Right forelimb (tissue), 1 donor: ENCODE measurements at regions not wholly inside any gene's neighbourhood (a gene's known extent, or its start where the extent isn't known, plus 50 kb on each side); places are given as distances from the start of the nearest gene placed in this dataset.

ENCODE experiments used
- DNase-seq: peaks from one replicate; pipeline ENCODE4 v3.0.0-alpha.2; 2018

DNA sequence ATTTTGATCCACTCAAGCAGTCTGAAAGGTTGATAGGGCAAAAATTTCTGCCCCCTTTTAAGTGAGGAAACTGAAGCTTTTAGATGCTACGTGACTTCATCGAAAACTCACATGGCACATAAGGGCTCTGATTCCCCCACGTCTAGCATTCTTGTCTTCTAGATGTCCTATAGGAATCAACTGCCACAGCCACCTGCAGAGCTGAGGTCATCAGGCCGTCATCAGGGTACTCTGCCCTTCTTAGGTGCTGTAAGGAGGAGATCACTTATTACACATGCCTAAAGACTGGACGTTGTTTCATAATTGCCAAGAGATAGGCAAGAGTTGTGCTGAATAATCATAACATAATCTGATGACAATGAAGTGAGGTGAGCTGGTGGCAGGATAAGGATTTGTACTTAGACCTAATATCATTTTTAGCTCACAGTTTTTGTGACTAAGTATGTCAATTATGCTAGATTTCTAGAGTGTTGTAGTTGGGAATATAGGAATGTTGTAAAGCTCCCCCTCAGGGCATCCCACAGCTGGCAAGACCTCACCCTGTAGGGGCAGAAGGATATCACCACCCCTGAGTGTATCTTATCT, 349.4 kb downstream of the METTL15 start:
- no peak for DNase-seq

DNA sequence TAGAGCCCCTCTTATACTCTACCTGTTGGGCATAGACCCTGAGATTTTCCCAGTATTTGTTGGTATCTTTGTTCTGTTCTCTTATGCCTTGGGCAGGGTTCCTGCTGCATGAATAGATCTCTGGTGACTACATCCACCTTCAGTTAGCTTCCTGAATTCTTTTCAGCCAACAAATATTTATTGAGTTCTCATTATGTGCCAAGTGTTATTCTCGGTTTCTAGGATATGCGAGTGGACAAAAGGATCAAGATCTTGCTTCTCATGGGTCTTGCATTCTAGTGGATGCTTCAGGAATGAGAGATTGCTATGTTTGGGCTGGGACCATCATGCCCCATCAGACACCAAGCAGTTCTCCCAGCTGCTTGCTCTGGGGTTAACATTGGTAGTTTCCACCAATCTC, 340.0 kb downstream of the METTL15 start:
- DNase-seq = no peak

DNA sequence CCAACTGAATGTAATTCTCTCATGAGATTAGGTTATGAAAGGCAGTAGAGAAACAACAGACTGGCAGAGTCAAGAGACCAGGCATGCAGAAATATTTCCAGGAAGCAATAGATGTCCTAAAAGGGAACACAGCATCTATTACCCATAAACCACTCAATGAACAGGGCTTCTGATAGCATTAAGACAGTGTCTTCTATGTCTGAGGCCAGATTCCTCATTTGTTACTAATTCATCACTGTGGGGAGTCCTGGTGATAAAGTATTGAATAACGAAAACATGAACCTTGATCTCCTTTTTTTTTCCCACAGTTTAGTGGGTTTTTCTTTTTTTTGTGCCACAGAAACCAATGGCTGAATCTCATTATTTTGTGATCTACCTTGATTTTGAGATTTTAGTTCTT, 339.0 kb downstream of the METTL15 start:
- DNase-seq = no peak

DNA sequence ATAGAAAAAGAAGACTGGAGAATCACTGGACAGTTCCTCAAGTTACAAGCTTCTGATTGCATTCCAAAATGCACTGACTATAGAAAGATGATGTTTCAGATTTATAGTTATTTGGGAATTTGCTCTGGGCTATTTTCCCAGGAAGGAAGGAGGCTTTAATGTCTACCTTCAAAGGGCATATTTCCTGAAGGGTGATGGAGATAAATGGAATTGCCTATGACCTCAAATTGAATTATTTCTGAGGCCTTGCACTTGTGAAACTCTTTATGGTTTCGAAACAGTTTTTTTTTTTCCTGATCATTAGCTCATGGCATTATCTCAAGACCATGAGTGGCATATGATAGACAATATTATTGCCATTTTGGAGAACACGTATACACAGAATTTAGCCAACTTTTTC, 333.9 kb downstream of the METTL15 start:
- DNase-seq = no peak

DNA sequence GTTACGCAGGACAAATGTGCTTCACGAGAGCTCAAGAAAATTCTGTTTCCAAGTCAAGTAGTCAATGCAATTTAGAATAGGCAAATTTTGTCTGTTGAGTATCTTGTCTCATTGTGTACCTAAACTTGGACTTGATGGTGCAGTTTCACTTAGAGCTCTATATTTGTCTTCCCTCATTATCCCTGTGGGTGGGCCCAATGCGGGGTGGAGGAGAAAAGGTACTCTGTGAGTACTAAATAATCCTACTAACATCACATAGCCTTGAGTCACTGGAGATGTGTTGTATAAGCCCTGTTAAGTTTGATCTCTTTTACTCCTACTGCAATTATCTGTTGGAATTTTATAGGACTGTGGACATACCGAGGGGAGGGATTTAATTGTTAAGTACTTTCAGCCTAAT, 331.2 kb downstream of the METTL15 start:
- no peak for DNase-seq

DNA sequence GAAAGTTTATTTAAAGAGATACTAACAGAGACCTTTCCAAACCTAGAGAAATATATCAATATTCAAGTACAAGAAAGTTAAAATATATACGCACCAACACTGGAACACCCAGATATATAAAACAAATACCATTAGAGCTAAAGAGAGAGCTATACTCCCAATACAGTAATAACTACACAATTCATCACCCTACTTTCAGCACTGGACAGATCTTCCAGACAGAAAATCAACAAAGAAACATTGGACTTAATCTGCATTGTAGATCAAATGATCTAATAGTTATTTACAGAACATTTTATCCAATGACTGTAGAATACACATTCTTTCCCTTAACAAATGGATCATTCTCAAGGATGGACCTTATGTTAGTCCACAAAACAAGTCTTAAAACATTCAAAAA, 311.9 kb downstream of the METTL15 start:
- DNase-seq = no peak

DNA sequence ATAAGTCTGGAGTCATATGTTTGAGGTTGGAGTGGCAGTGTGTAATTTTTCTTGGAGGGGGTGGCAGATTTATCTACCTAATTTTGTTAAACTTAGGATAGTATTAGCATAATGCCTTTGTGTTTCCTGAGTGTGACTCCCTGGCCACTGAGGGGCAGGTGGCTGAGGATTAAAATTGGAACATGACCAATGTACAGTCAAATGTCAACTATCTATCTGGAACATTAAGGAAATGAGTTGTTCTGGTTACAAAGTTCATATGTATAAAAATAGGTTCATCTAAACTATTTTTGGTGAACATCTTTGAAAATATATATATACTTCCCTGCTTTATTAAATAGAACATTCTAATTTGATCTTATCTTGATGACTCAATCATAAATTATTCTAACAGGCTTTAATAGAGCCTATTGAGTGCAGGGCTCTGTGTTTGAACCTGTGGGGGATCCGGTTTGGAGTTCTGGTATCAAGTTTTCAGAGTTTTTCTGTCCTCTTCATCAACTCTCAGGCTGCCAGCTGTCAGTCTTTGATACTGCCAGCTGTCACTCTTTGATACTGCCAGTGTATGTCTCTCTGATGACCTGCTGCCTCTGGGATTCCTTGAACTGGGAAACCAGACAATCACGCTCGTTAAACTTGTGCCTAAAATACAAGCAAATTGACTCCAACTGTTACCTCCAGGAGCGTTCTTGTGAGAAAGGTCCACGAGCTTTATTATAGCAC, 309.6 kb downstream of the METTL15 start:
- DNase-seq = no peak

DNA sequence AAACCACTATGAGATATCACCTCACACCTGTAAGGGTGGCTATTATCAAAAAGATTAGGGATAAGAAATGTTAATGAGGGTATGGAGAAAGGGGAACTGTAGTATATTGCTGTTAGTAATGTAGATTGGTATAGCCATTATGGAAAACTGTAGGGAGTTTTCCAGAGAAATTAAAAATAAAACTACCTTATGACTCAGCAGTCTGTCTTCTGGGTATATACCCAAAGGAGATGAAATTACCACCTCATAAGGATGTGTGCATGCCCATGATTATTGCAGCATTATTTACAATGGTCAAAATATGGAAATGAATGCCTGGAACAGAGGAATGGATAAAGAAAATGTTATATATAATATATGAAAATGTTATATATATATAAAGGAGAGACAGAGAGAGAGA, 303.8 kb downstream of the METTL15 start:
- no peak for DNase-seq

DNA sequence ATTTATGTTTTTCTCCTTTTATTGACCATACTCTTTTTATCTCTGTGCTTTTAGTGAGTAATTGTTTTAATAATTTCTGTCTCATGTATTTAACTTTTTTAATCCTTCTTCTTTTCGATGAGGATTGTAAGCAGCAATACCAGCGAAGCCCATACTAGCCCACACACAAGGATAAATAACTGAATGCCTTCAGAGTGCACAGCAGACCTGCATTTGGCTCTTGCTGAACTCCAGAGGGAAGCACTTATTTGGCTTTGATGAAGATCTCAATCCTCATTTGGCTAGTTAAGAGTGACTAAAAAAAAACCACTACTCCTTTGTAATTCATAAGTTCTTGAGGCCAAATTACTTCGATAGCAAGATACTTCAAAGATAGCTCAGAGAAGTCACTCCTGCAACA, 293.3 kb downstream of the METTL15 start:
- DNase-seq = no peak

DNA sequence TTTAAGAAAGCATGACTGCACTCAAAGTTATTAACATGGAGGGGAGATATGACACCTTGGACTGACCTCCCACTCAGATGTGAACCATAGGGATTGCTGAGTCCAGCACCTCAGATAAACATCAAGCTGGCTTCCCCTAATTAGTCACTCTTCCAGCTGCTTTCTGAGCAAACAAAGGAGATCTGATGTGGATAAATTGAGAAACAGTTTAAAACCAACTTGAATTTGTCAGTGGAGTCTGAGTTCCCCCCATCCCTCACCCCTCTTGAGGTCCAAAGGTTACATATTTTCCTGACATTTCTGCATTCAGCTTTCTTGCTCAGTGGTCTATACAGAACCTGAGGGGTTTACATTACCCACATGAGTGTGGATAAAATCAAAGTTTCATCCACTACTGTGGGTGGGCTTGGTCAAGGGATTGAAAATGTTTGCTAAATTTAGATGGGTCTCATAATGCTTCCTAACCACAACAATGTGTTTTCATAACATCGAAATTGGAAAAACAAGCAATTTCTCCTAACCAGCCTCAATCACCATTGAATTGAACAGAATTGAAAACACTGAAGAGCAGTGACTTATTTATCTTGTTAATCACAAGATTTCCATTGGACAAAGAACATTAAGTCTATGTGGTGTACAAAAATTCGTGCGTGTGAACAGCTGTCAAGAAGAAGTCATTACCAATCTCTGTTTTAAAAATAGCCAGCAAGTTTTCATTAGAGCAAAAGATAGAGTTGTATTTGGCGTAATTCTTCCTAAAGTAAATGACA, 292.3 kb downstream of the METTL15 start:
- no peak for DNase-seq

DNA sequence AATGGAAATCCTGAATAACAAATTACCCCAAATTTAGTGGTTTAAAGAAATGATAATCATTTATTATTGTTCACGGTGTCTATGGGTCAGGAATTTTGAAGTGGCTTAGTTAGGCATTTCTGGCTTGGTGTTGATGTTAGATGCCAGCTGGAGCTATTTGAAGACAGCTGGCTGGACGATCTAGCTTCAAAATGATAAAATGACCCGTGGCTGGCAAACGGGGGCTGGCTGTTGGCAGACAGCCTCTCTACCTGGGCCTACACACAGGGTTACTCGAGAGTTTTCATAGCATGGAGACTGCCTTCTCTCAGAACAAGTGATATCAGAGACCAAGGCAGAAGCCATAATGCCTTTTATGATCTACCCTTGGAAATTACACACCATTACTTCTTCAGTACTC, 285.2 kb downstream of the METTL15 start:
- DNase-seq = no peak

DNA sequence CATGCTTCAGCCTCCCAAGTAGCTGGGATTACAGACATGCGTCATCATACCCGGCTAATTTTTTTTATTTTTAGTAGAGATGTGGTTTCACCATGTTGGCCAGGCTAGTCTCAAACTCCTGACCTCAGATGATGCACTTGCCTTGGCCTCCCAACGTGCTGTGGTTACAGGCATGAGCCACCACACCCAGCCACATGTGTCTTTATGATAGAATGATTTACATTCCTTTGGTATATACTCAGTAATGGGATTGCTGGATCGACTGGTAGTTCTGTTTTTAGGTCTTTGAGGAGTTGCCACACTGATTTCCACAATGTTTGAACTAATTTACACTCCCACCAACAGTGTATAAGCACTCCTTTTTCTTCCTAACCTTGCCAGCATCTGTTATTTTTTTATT, 276.2 kb downstream of the METTL15 start:
- no peak for DNase-seq

DNA sequence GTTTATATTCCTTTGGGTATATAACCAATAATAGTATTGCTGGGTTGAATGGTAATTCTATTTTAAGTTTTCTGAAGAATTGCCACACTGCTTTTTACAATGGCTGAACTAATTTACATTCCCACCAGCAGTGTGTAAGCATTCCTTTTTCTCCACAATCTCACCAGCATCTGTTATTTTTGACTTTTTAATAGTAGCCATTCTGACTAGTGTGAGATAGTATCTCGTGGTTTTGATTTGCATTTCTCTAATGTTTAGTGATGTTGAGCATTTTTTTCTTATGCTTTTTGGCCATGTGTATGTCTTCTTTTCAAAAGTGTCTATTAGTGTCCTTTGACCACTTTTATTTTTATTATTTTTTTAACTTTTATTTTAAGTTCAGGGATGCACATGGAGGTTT, 275.3 kb downstream of the METTL15 start:
- DNase-seq = no peak
